HUES6 (cell line): ENCODE measurements at regions not wholly inside any gene's neighbourhood (a gene's known extent, or its start where the extent isn't known, plus 50 kb on each side); places are given as distances from the start of the nearest gene placed in this dataset.

Source experiments
- H3K27ac ChIP-seq: 2 replicates; pipeline ENCODE4 v1.7.0; 2013; ENCODE audit warnings: low read depth, mild to moderate bottlenecking, low read length, inconsistent platforms
- H3K27me3 ChIP-seq: 2 replicates; pipeline ENCODE4 v1.6.1; 2013; ENCODE audit warnings: low read length; ENCODE audit not compliant: control insufficient read depth, insufficient read depth
- H3K36me3 ChIP-seq: 2 replicates; pipeline ENCODE4 v1.6.1; 2013; ENCODE audit warnings: low read length; ENCODE audit not compliant: control insufficient read depth, insufficient read depth
- H3K4me1 ChIP-seq: 2 replicates; pipeline ENCODE4 v1.6.1; 2013; ENCODE audit warnings: low read length; ENCODE audit not compliant: control insufficient read depth, insufficient read depth
- H3K4me3 ChIP-seq: 2 replicates; pipeline ENCODE4 v1.5.1; 2013; ENCODE audit warnings: low read depth, low read length
- H3K9ac ChIP-seq: one replicate; pipeline ENCODE4 v1.6.1; 2013; ENCODE audit warnings: mild to moderate bottlenecking, low read length
- H3K9me3 ChIP-seq: 2 replicates; pipeline ENCODE4 v1.6.1; 2013; ENCODE audit warnings: low read depth, low read length; ENCODE audit not compliant: control insufficient read depth, insufficient read depth

GRCh38 chr13:73290844-73291243 lies 232.0 kb downstream of the KLF5 start:
- no peaks in the 10 kb centered on the region for H3K27me3 ChIP-seq
- H3K9ac ChIP-seq: no peak overlapping the region
- no peak overlapping the region for H3K27ac ChIP-seq

GRCh38 chr13:73288596-73288995 lies 229.8 kb downstream of the KLF5 start:
- Histone ChIP-seq H3K9ac (no peak overlapping the region), H3K27me3 (no peaks in the 10 kb centered on the region), H3K4me3 (no peak overlapping the region), H3K9me3 (no peaks in the 10 kb centered on the region), H3K4me1 (no peaks in the 10 kb centered on the region), H3K27ac (no peak overlapping the region), H3K36me3 (no peaks in the 10 kb centered on the region)

More at GRCh38 chr13:73290844-73291243, 232.0 kb downstream of the KLF5 start:
- Histone ChIP-seq H3K36me3 (no peaks in the 10 kb centered on the region), H3K4me1 (no peaks in the 10 kb centered on the region), H3K9me3 (no peaks in the 10 kb centered on the region), H3K4me3 (no peak overlapping the region)

- Histone ChIP-seq H3K4me3 (no peak overlapping the region), H3K27ac (no peak overlapping the region), H3K36me3 (no peaks in the 10 kb centered on the region), H3K27me3 (no peaks in the 10 kb centered on the region), H3K9me3 (no peaks in the 10 kb centered on the region), H3K9ac (no peak overlapping the region), H3K4me1 (no peaks in the 10 kb centered on the region)
These were observed 229.0 kb downstream of the KLF5 start for GRCh38 chr13:73287831-73288230.

GRCh38 chr13:73286942-73287620 lies 228.3 kb downstream of the KLF5 start:
- no peaks in the 10 kb centered on the region for H3K27me3 ChIP-seq
- H3K9ac ChIP-seq: no peak overlapping the region
- H3K4me1 ChIP-seq: no peaks in the 10 kb centered on the region
- no peak overlapping the region for H3K4me3 ChIP-seq
- H3K27ac ChIP-seq: no peak overlapping the region
- no peaks in the 10 kb centered on the region for H3K9me3 ChIP-seq
- H3K36me3 ChIP-seq: no peaks in the 10 kb centered on the region

- no peaks in the 10 kb centered on the region for H3K27me3 ChIP-seq
- H3K4me3 ChIP-seq: no peak overlapping the region
- H3K9me3 ChIP-seq: no peaks in the 10 kb centered on the region
- no peak overlapping the region for H3K27ac ChIP-seq
- no peaks in the 10 kb centered on the region for H3K36me3 ChIP-seq
- no peaks in the 10 kb centered on the region for H3K4me1 ChIP-seq
- no peak overlapping the region for H3K9ac ChIP-seq
These were observed 227.4 kb downstream of the KLF5 start for GRCh38 chr13:73286177-73286576.

- Histone ChIP-seq H3K4me3 (no peak overlapping the region), H3K27me3 (no peaks in the 10 kb centered on the region), H3K36me3 (no peaks in the 10 kb centered on the region), H3K27ac (no peak overlapping the region), H3K9me3 (no peaks in the 10 kb centered on the region), H3K4me1 (no peaks in the 10 kb centered on the region), H3K9ac (no peak overlapping the region)
These were observed 225.5 kb downstream of the KLF5 start for GRCh38 chr13:73284081-73284874.

GRCh38 chr13:73283636-73284035 lies 224.8 kb downstream of the KLF5 start:
- Histone ChIP-seq H3K27me3 (no peaks in the 10 kb centered on the region), H3K9me3 (no peaks in the 10 kb centered on the region), H3K27ac (no peak overlapping the region), H3K36me3 (no peaks in the 10 kb centered on the region), H3K4me1 (no peaks in the 10 kb centered on the region), H3K9ac (no peak overlapping the region), H3K4me3 (no peak overlapping the region)

- H3K27me3 ChIP-seq: no peaks in the 10 kb centered on the region
- H3K27ac ChIP-seq: no peak overlapping the region
- H3K4me1 ChIP-seq: no peaks in the 10 kb centered on the region
- no peak overlapping the region for H3K9ac ChIP-seq
- H3K36me3 ChIP-seq: no peaks in the 10 kb centered on the region
- H3K9me3 ChIP-seq: 0 out of 2 replicates have a peak, but pooled peaks cover 2% of the 10 kb centered on the region
- H3K4me3 ChIP-seq: no peak overlapping the region
These were observed 222.9 kb downstream of the KLF5 start for GRCh38 chr13:73281746-73282145.

GRCh38 chr13:73278186-73278585 lies 219.4 kb downstream of the KLF5 start:
- no peak overlapping the region for H3K9ac ChIP-seq
- H3K36me3 ChIP-seq: no peaks in the 10 kb centered on the region
- H3K4me3 ChIP-seq: no peak overlapping the region
- no peaks in the 10 kb centered on the region for H3K4me1 ChIP-seq
- no peak overlapping the region for H3K27ac ChIP-seq
- no peaks in the 10 kb centered on the region for H3K27me3 ChIP-seq
- 0 out of 2 replicates have a peak, but pooled peaks cover 2% of the 10 kb centered on the region for H3K9me3 ChIP-seq

GRCh38 chr13:73275163-73275562 lies 216.4 kb downstream of the KLF5 start:
- Histone ChIP-seq H3K27ac (no peak overlapping the region), H3K36me3 (no peaks in the 10 kb centered on the region), H3K4me3 (no peak overlapping the region), H3K9me3 (peaks cover 4% of the 10 kb centered on the region; the same call in 1 of the 2 replicates), H3K4me1 (no peaks in the 10 kb centered on the region), H3K9ac (no peak overlapping the region), H3K27me3 (no peaks in the 10 kb centered on the region)

- Histone ChIP-seq H3K9me3 (peaks cover 4% of the 10 kb centered on the region; the same call in 1 of the 2 replicates), H3K4me3 (no peak overlapping the region), H3K27me3 (no peaks in the 10 kb centered on the region), H3K4me1 (no peaks in the 10 kb centered on the region), H3K36me3 (no peaks in the 10 kb centered on the region), H3K27ac (no peak overlapping the region), H3K9ac (no peak overlapping the region)
These were observed 215.3 kb downstream of the KLF5 start for GRCh38 chr13:73274147-73274546.
